ENCODE measurements at regions not wholly inside any gene's neighbourhood (a gene's known extent, or its start where the extent isn't known, plus 50 kb on each side); places are given as distances from the start of the nearest gene placed in this dataset.
"Not testable (repeated sequence)": the region's sequence is repeated elsewhere in the genome, so short reads cannot be mapped to it uniquely, and the experiment has no call there.

- DNase-seq (ENCODE audit: low spot score), result no peak
Observed at GRCh38 chr12:92398565-92399309, 253.1 kb upstream of the BTG1 start.

- peak; percentile 89 for DNase-seq (ENCODE audit: low spot score)
Observed at GRCh38 chr12:92396647-92397252, 251.1 kb upstream of the BTG1 start.

GRCh38 chr12:92395322-92395721 is 249.7 kb upstream of the BTG1 start:
- no peak for DNase-seq (ENCODE audit: low spot score)

- no peak for DNase-seq (ENCODE audit: low spot score)
Observed at GRCh38 chr12:92394895-92395294, 249.2 kb upstream of the BTG1 start.

GRCh38 chr12:92393504-92393903 is 247.9 kb upstream of the BTG1 start:
- DNase-seq (ENCODE audit: low spot score), result no peak

GRCh38 chr12:92391726-92392125 is 246.1 kb upstream of the BTG1 start:
- DNase-seq (ENCODE audit: low spot score), result not testable (repeated sequence)

- DNase-seq (ENCODE audit: low spot score), result no peak
Observed at GRCh38 chr12:92389466-92389865, 243.8 kb upstream of the BTG1 start.

- no peak for DNase-seq (ENCODE audit: low spot score)
Observed at GRCh38 chr12:92385296-92385695, 239.7 kb upstream of the BTG1 start.

- peak; percentile 63 for DNase-seq (ENCODE audit: low spot score)
Observed at GRCh38 chr12:92384571-92384970, 238.9 kb upstream of the BTG1 start.

GRCh38 chr12:92382383-92382878 is 236.8 kb upstream of the BTG1 start:
- DNase-seq (ENCODE audit: low spot score), result no peak

- no peak for DNase-seq (ENCODE audit: low spot score)
Observed at GRCh38 chr12:92381856-92382255, 236.2 kb upstream of the BTG1 start.

GRCh38 chr12:92378682-92379479 is 233.2 kb upstream of the BTG1 start:
- no peak for DNase-seq (ENCODE audit: low spot score)

GRCh38 chr12:92375504-92375903 is 229.9 kb upstream of the BTG1 start:
- DNase-seq (ENCODE audit: low spot score), result not testable (repeated sequence)

- DNase-seq (ENCODE audit: low spot score), result no peak
Observed at GRCh38 chr12:92370828-92371227, 225.2 kb upstream of the BTG1 start.

GRCh38 chr12:92369636-92370035 is 224.0 kb upstream of the BTG1 start:
- no peak for DNase-seq (ENCODE audit: low spot score)

- no peak for DNase-seq (ENCODE audit: low spot score)
Observed at GRCh38 chr12:92369056-92369455, 223.4 kb upstream of the BTG1 start.

- peak; percentile 61 for DNase-seq (ENCODE audit: low spot score)
Observed at GRCh38 chr12:92365836-92366235, 220.2 kb upstream of the BTG1 start.

GRCh38 chr12:92365333-92365732 is 219.7 kb upstream of the BTG1 start:
- DNase-seq (ENCODE audit: low spot score), result no peak

GRCh38 chr12:92363295-92364146 is 217.9 kb upstream of the BTG1 start:
- peak; percentile 63 for DNase-seq (ENCODE audit: low spot score)

- DNase-seq (ENCODE audit: low spot score), result no peak
Observed at GRCh38 chr12:92362785-92363184, 217.1 kb upstream of the BTG1 start.

- no peak for DNase-seq (ENCODE audit: low spot score)
Observed at GRCh38 chr12:92362126-92362525, 216.5 kb upstream of the BTG1 start.

- DNase-seq (ENCODE audit: low spot score), result no peak
Observed at GRCh38 chr12:92360543-92360942, 214.9 kb upstream of the BTG1 start.

Measured in COLO829 (cell line).